HCT116 (cell line): ENCODE measurements at regions not wholly inside any gene's neighbourhood (a gene's known extent, or its start where the extent isn't known, plus 50 kb on each side); places are given as distances from the start of the nearest gene placed in this dataset.

ENCODE experiments used
- ATAC-seq: fragments of 200-7000 bp; cut with Tn5 transposase; 2 replicates; pipeline ENCODE4 v1.9.1; 2020; ENCODE audit warnings: mild to moderate bottlenecking, moderate library complexity
- BruUV-seq: library from RNA; stranded (reverse); fragments of 400-500 nt; replicated peaks from 2 replicates; lab custom pipeline; 2021; lab: Mats Ljungman, UMichigan
- CTCF ChIA-PET: fragments of 300-600 bp; sonication (Branson Sonifier 250); formaldehyde crosslinking; loops from one replicate; lab custom pipeline; 2021; ENCODE audit warnings: antibody characterized with exemption; lab: Charles Lee
- POLR2A ChIA-PET: fragments of 300-600, 350-600 bp; sonication (Branson Sonifier 250); formaldehyde crosslinking; loops from one replicate; lab custom pipeline; 2021; ENCODE audit warnings: antibody characterized with exemption; lab: Charles Lee
- RAD21 ChIA-PET, 2 experiments: fragments of 300-600 bp; sonication (Branson Sonifier 250); formaldehyde crosslinking; loops; one replicate each; lab custom pipeline; 2023; ENCODE audit warnings: low total read pairs in 2 of 2; ENCODE audit not compliant: uncharacterized antibody in 2 of 2, unreplicated experiment in 2 of 2, low non-redundant PET in 1 of 2; lab: Charles Lee
- DNase-seq: peaks from one replicate; pipeline ENCODE4 v3.0.0-alpha.2; 2010; ENCODE audit warnings: low read depth, low spot score
- H2AFZ ChIP-seq: fragments of 200-600 bp; shearing (Covaris generic), sonication (generic); 2 replicates; pipeline ENCODE4 v1.6.1; 2017; ENCODE audit warnings: low read depth, mixed run types, mixed read lengths, antibody characterized with exemption, low read length; ENCODE audit not compliant: poor library complexity, severe bottlenecking
- H3K27ac ChIP-seq: 2 replicates; pipeline ENCODE4 v1.5.1; 2012; ENCODE audit warnings: low read depth, low read length
- H3K27me3 ChIP-seq: fragments of 200-600 bp; sonication (generic); 2 replicates; pipeline ENCODE4 v1.6.1; 2016; ENCODE audit warnings: mixed run types, low read length, mixed read lengths; ENCODE audit not compliant: insufficient read depth
- H3K36me3 ChIP-seq, 2 experiments: fragments of 200-500 bp in 1 of 2; fragments of 200-600 bp in 1 of 2; sonication (Bioruptor generic) in 1 of 2; sonication (generic) in 1 of 2; 2 replicates each; pipeline versions ENCODE4 v1.5.1 to v1.6.1; 2014 to 2016; ENCODE audit warnings: low read length in 2 of 2, inconsistent platforms in 1 of 2, mixed read lengths in 1 of 2, mixed run types in 1 of 2; ENCODE audit not compliant: insufficient read depth in 2 of 2, control insufficient read depth in 1 of 2
- H3K4me1 ChIP-seq, 2 experiments: fragments of 200-600 bp in 1 of 2; sonication (generic) in 1 of 2; 2 replicates each; pipeline versions ENCODE4 v1.5.1 to v1.6.1; 2012 to 2017; ENCODE audit warnings: low read length in 2 of 2, inconsistent platforms in 1 of 2, mild to moderate bottlenecking in 1 of 2, mixed read lengths in 1 of 2, mixed run types in 1 of 2, moderate library complexity in 1 of 2; ENCODE audit not compliant: insufficient read depth in 2 of 2, control insufficient read depth in 1 of 2
- H3K4me2 ChIP-seq: fragments of 200-600 bp; sonication (generic); 2 replicates; pipeline ENCODE4 v1.6.1; 2017; ENCODE audit warnings: mixed run types, low read length, mixed read lengths
- H3K4me3 ChIP-seq, 2 experiments: fragments of 200-600 bp in 1 of 2; sonication (generic) in 1 of 2; replicated peaks in 1 of 2; 2 replicates each; pipeline ENCODE4 v1.5.1; 2011 to 2016; ENCODE audit warnings: low read length in 2 of 2, control low read depth in 1 of 2, low read depth in 1 of 2, mild to moderate bottlenecking in 1 of 2, mixed read lengths in 1 of 2, mixed run types in 1 of 2
- H3K79me2 ChIP-seq: fragments of 200-600 bp; sonication (generic); 2 replicates; pipeline ENCODE4 v1.6.1; 2017; ENCODE audit warnings: mild to moderate bottlenecking, mixed run types, low read length, moderate library complexity, mixed read lengths; ENCODE audit not compliant: insufficient read depth
- H3K9ac ChIP-seq: fragments of 200-600 bp; sonication (generic); 2 replicates; pipeline ENCODE4 v1.6.1; 2016; ENCODE audit warnings: low read length, mixed read lengths
- H3K9me2 ChIP-seq: fragments of 200-600 bp; sonication (generic), shearing (Covaris generic); 2 replicates; pipeline ENCODE4 v1.6.1; 2017; ENCODE audit warnings: mixed run types, mild to moderate bottlenecking, moderate library complexity; ENCODE audit not compliant: insufficient read depth
- H3K9me3 ChIP-seq, 2 experiments: fragments of 200-500 bp in 1 of 2; fragments of 200-600 bp in 1 of 2; sonication (Bioruptor generic) in 1 of 2; sonication (generic) in 1 of 2; 2 replicates each; pipeline ENCODE4 v1.6.1; 2014 to 2017; ENCODE audit warnings: low read length in 2 of 2, mixed read lengths in 2 of 2, inconsistent platforms in 1 of 2, low read depth in 1 of 2, mild to moderate bottlenecking in 1 of 2, mixed run types in 1 of 2, moderate library complexity in 1 of 2; ENCODE audit not compliant: control insufficient read depth in 1 of 2, insufficient read depth in 1 of 2
- H4K20me1 ChIP-seq: fragments of 200-600 bp; sonication (generic), shearing (Covaris generic); 2 replicates; pipeline ENCODE4 v1.6.1; 2017; ENCODE audit warnings: mixed run types, mild to moderate bottlenecking, moderate library complexity; ENCODE audit not compliant: insufficient read depth
- CBX3 ChIP-seq: IDR thresholded peaks from 2 replicates; pipeline ENCODE4 v1.6.1; 2012; ENCODE audit warnings: low read depth
- CEBPB ChIP-seq: IDR thresholded peaks from 2 replicates; pipeline ENCODE4 v1.6.1; 2012; ENCODE audit warnings: low read depth
- EGR1 ChIP-seq: IDR thresholded peaks from 2 replicates; pipeline ENCODE4 v1.6.1; 2012; ENCODE audit warnings: low read depth
- ELF1 ChIP-seq: IDR thresholded peaks from 2 replicates; pipeline ENCODE4 v1.6.1; 2012; ENCODE audit warnings: low read depth, borderline replicate concordance
- EZH2 ChIP-seq: fragments of 200-600 bp; sonication (generic); IDR thresholded peaks from 2 replicates; pipeline ENCODE4 v1.6.1; 2017; ENCODE audit warnings: antibody characterized with exemption, mixed run types
- FOSL1 ChIP-seq: IDR thresholded peaks from 2 replicates; pipeline ENCODE4 v1.6.1; 2012; ENCODE audit warnings: low read depth
- POLR2AphosphoS5 ChIP-seq: IDR thresholded peaks from 2 replicates; pipeline ENCODE4 v1.6.1; 2011; ENCODE audit warnings: mild to moderate bottlenecking, low read depth, low read length, moderate library complexity
- RAD21 ChIP-seq: IDR thresholded peaks from 2 replicates; pipeline ENCODE4 v1.6.1; 2012; ENCODE audit warnings: low read depth, mild to moderate bottlenecking
- REST ChIP-seq: IDR thresholded peaks from 2 replicates; pipeline ENCODE4 v1.6.1; 2012; ENCODE audit warnings: low read depth
- SIN3A ChIP-seq: IDR thresholded peaks from 2 replicates; pipeline ENCODE4 v1.6.1; 2012; ENCODE audit warnings: low read depth
- SRF ChIP-seq: IDR thresholded peaks from 2 replicates; pipeline ENCODE4 v1.6.1; 2012; ENCODE audit warnings: low read depth
- YY1 ChIP-seq: IDR thresholded peaks from 2 replicates; pipeline ENCODE4 v1.6.1; 2011; ENCODE audit warnings: low read length, low read depth, moderate library complexity, mild to moderate bottlenecking; ENCODE audit not compliant: insufficient replicate concordance; ENCODE audit errors: extremely low read depth
- ZFX ChIP-seq: fragments of 450-650 bp; IDR thresholded peaks from 2 replicates; pipeline ENCODE4 v1.6.1; 2017
- ZNF274 ChIP-seq: fragments of 200-500 bp; sonication (Bioruptor generic); IDR thresholded peaks from 2 replicates; pipeline ENCODE4 v1.6.1; 2014; ENCODE audit warnings: mild to moderate bottlenecking, low read depth, low read length, inconsistent platforms
- intact Hi-C: fragments of 100-400 bp; cut with micrococcal nuclease; formaldehyde crosslinking; loops from 2 replicates; pipeline ENCODE4 v1.10.0; 2022
- TF ChIP-seq, protein P1 (sequence below): IDR thresholded peaks from 2 replicates; pipeline ENCODE4 v1.6.1; 2012
- TF ChIP-seq, protein P2 (sequence below): IDR thresholded peaks from 2 replicates; pipeline ENCODE4 v1.6.1; 2012
- TF ChIP-seq, protein P3 (sequence below): IDR thresholded peaks from 2 replicates; pipeline ENCODE4 v1.6.1; 2011; ENCODE audit warnings: mild to moderate bottlenecking, low read length, moderate library complexity; ENCODE audit not compliant: insufficient replicate concordance; ENCODE audit errors: extremely low read depth

DNA sequence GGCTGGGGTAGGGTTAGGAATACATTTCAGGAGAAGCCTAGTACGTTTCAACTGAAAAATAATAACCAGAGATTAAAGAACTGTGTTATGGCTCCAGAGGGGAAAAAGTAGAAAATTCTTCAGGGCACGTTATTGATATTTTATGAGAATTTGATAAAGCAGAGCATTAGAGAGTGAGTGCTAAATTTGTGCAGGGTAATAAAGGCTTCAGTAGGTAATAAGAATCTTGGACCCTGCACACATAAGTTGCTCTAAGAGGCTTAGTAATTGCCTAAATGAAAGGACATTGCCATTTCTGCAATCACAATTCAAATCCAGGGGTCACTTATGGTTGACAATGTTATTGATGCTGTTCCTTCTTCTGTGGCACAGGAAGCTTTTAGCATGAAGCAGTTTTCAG lies 439.4 kb upstream of the DCN start:
- no TSS peak for BruUV-seq
- Histone ChIP-seq H3K4me1 (peaks cover 0 to 8% of the 10 kb centered on the region in 2 experiments; a peak in 2 of 4 replicates), H2AFZ (no peak overlapping the region), H3K9ac (no peak overlapping the region), H4K20me1 (no peaks in the 10 kb centered on the region), H3K9me3 (no peaks in the 10 kb centered on the region), H3K9me2 (no peaks in the 10 kb centered on the region), H3K36me3 (no peaks in the 10 kb centered on the region), H3K4me2 (no peak overlapping the region), H3K4me3 (no peak overlapping the region), H3K79me2 (no peaks in the 10 kb centered on the region), H3K27ac (no peak overlapping the region), H3K27me3 (no peaks in the 10 kb centered on the region)
- intact Hi-C loops, result no loop called here
- ATAC-seq, result no peak
- CTCF ChIA-PET, result no interaction called here
- no peak for TF ChIP-seq ZNF274
- TF ChIP-seq, protein P1, sequence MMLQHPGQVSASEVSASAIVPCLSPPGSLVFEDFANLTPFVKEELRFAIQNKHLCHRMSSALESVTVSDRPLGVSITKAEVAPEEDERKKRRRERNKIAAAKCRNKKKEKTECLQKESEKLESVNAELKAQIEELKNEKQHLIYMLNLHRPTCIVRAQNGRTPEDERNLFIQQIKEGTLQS, result no peak
- no peak for TF ChIP-seq REST
- TF ChIP-seq CBX3, result no peak
- no peak for TF ChIP-seq RAD21
- TF ChIP-seq, protein P2, sequence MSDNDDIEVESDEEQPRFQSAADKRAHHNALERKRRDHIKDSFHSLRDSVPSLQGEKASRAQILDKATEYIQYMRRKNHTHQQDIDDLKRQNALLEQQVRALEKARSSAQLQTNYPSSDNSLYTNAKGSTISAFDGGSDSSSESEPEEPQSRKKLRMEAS, result no peak
- TF ChIP-seq YY1, result no peak
- no peak for TF ChIP-seq FOSL1
- no peak for TF ChIP-seq SIN3A
- TF ChIP-seq EZH2, result no peak
- no peak for TF ChIP-seq ELF1
- no peak for TF ChIP-seq ZFX
- TF ChIP-seq POLR2AphosphoS5, result no peak
- no peak for TF ChIP-seq SRF
- TF ChIP-seq, protein P3, sequence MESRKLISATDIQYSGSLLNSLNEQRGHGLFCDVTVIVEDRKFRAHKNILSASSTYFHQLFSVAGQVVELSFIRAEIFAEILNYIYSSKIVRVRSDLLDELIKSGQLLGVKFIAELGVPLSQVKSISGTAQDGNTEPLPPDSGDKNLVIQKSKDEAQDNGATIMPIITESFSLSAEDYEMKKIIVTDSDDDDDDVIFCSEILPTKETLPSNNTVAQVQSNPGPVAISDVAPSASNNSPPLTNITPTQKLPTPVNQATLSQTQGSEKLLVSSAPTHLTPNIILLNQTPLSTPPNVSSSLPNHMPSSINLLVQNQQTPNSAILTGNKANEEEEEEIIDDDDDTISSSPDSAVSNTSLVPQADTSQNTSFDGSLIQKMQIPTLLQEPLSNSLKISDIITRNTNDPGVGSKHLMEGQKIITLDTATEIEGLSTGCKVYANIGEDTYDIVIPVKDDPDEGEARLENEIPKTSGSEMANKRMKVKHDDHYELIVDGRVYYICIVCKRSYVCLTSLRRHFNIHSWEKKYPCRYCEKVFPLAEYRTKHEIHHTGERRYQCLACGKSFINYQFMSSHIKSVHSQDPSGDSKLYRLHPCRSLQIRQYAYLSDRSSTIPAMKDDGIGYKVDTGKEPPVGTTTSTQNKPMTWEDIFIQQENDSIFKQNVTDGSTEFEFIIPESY, result no peak
- no peak for TF ChIP-seq CEBPB
- no peak for TF ChIP-seq EGR1
- DNase-seq, result no peak
- POLR2A ChIA-PET, result no interaction called here
- RAD21 ChIA-PET, result no interaction called here
